DMS53 treated with DMSO at 0.1 percent for 48 hours (cell line): ENCODE measurements at regions not wholly inside any gene's neighbourhood (a gene's known extent, or its start where the extent isn't known, plus 50 kb on each side); places are given as distances from the start of the nearest gene placed in this dataset.
A peak's percentile ranks its signal among the peaks of the same experiment; 100 is the strongest.

Experiments used
- DNase-seq: peaks from one replicate; lab custom pipeline; 2025; ENCODE audit not compliant: unreplicated experiment; lab: John Stamatoyannopoulos, UW

- no peak for DNase-seq
Measured at GRCh38 chr6:43876602-43877001, 106.6 kb downstream of the VEGFA start.

- DNase-seq, result no peak
Measured at GRCh38 chr6:43875849-43876572, 106.0 kb downstream of the VEGFA start.

- no peak for DNase-seq
Measured at GRCh38 chr6:43874814-43875590, 105.0 kb downstream of the VEGFA start.

GRCh38 chr6:43873806-43874714 lies 104.0 kb downstream of the VEGFA start:
- peak; percentile 95 for DNase-seq

GRCh38 chr6:43871933-43872332 lies 101.9 kb downstream of the VEGFA start:
- peak; percentile 5 for DNase-seq

- DNase-seq, result no peak
Measured at GRCh38 chr6:43871284-43871683, 101.3 kb downstream of the VEGFA start.

- no peak for DNase-seq
Measured at GRCh38 chr6:43870660-43871061, 100.7 kb downstream of the VEGFA start.

- DNase-seq, result no peak
Measured at GRCh38 chr6:43869792-43870659, 100.0 kb downstream of the VEGFA start.

- no peak for DNase-seq
Measured at GRCh38 chr6:43869079-43869710, 99.2 kb downstream of the VEGFA start.

GRCh38 chr6:43868467-43868866 lies 98.5 kb downstream of the VEGFA start:
- DNase-seq, result no peak

- no peak for DNase-seq
Measured at GRCh38 chr6:43867996-43868395, 98.0 kb downstream of the VEGFA start.

- DNase-seq, result no peak
Measured at GRCh38 chr6:43867246-43867645, 97.2 kb downstream of the VEGFA start.

- DNase-seq, result no peak
Measured at GRCh38 chr6:43865932-43866645, 96.1 kb downstream of the VEGFA start.

GRCh38 chr6:43865086-43865485 lies 95.1 kb downstream of the VEGFA start:
- no peak for DNase-seq

GRCh38 chr6:43862925-43863324 lies 92.9 kb downstream of the VEGFA start:
- no peak for DNase-seq

GRCh38 chr6:43861212-43861894 lies 91.3 kb downstream of the VEGFA start:
- DNase-seq, result no peak

GRCh38 chr6:43860285-43860684 lies 90.3 kb downstream of the VEGFA start:
- DNase-seq, result no peak

- DNase-seq, result no peak
Measured at GRCh38 chr6:43859213-43859612, 89.2 kb downstream of the VEGFA start.
